Cardiac muscle cell (in vitro differentiated cells and primary cell): ENCODE measurements at regions not wholly inside any gene's neighbourhood (a gene's known extent, or its start where the extent isn't known, plus 50 kb on each side); places are given as distances from the start of the nearest gene placed in this dataset.

Experiments used
- DNase-seq, 2 donors: peaks; one replicate each; pipeline versions ENCODE4 v3.0.0 to v3.0.0-alpha.2; 2010 to 2017; ENCODE audit warnings: low read depth in 1 of 2, low spot score in 1 of 2
- H3K27ac ChIP-seq: fragments of 200-600 bp; sonication (generic); 2 replicates; pipeline ENCODE4 v1.5.1; 2016
- H3K27me3 ChIP-seq: fragments of 200-600 bp; sonication (generic); 2 replicates; pipeline ENCODE4 v1.6.0; 2016; ENCODE audit warnings: control low read depth
- H3K36me3 ChIP-seq: fragments of 200-600 bp; sonication (generic); 2 replicates; pipeline ENCODE4 v1.5.1; 2016; ENCODE audit warnings: control low read depth
- H3K4me1 ChIP-seq: fragments of 200-600 bp; sonication (generic); 2 replicates; pipeline ENCODE4 v1.8.1; 2017; ENCODE audit warnings: low read depth, mild to moderate bottlenecking, mixed run types
- H3K4me3 ChIP-seq: fragments of 200-600 bp; sonication (generic); 2 replicates; pipeline ENCODE4 v1.5.1; 2016; ENCODE audit warnings: mild to moderate bottlenecking
- H3K9me3 ChIP-seq: fragments of 200-600 bp; sonication (generic); 2 replicates; pipeline ENCODE4 v1.5.1; 2017; ENCODE audit warnings: low read depth, mild to moderate bottlenecking, control low read depth
- TF ChIP-seq, protein P1 (sequence below): IDR thresholded peaks from 2 replicates; pipeline ENCODE4 v1.5.1; 2012; ENCODE audit warnings: low read depth, mild to moderate bottlenecking, low read length

DNA sequence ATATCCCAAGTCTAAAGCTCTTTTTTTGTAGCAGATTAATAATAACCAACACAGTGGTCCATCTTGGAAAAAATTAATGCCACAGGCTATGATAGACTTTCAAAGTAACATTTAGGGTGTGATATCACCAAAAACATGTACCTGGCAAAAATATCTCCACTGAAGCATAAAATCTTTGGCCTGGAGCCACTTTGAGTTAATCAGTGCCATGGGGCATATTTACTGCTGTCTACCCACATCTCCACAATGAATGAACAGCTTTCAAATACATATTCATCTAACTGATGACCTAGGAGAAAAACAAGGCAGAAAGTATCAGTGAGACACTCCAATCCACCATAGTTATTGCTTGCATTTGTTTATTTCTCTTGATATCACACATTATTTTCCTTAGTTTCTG lies 296.0 kb upstream of the MDFIC2 start:
- no peaks in the 10 kb centered on the region for H3K27me3 ChIP-seq
- H3K36me3 ChIP-seq: no peaks in the 10 kb centered on the region
- TF ChIP-seq, protein P1, sequence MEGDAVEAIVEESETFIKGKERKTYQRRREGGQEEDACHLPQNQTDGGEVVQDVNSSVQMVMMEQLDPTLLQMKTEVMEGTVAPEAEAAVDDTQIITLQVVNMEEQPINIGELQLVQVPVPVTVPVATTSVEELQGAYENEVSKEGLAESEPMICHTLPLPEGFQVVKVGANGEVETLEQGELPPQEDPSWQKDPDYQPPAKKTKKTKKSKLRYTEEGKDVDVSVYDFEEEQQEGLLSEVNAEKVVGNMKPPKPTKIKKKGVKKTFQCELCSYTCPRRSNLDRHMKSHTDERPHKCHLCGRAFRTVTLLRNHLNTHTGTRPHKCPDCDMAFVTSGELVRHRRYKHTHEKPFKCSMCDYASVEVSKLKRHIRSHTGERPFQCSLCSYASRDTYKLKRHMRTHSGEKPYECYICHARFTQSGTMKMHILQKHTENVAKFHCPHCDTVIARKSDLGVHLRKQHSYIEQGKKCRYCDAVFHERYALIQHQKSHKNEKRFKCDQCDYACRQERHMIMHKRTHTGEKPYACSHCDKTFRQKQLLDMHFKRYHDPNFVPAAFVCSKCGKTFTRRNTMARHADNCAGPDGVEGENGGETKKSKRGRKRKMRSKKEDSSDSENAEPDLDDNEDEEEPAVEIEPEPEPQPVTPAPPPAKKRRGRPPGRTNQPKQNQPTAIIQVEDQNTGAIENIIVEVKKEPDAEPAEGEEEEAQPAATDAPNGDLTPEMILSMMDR: no peak
- H3K9me3 ChIP-seq: no peaks in the 10 kb centered on the region
- no peak for DNase-seq
- H3K4me1 ChIP-seq: no peaks in the 10 kb centered on the region
- no peak overlapping the region for H3K27ac ChIP-seq
- no peak overlapping the region for H3K4me3 ChIP-seq

DNA sequence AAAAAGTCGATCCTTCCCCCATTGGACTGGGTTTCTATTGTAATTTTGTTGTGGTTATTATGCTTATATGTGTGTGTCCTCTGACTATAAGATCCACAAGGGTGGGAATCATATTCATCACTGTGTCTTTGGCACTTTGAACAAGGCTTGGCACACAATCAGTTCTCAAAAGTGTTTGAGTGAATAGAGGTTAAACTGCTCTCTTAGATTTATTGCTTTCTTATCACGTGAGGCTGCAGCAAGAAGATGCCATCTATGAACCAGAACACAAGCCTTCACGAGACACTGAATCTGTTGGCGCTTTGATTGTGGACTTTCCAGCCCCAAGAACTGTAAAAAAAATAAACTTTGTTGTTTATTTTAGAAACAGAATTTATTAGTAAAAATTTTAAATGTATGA lies 295.0 kb upstream of the MDFIC2 start:
- Histone ChIP-seq H3K4me1 (no peaks in the 10 kb centered on the region), H3K9me3 (no peaks in the 10 kb centered on the region), H3K27ac (no peak overlapping the region), H3K4me3 (no peak overlapping the region), H3K27me3 (no peaks in the 10 kb centered on the region), H3K36me3 (no peaks in the 10 kb centered on the region)
- DNase-seq: no peak
- TF ChIP-seq, protein P1: no peak

DNA sequence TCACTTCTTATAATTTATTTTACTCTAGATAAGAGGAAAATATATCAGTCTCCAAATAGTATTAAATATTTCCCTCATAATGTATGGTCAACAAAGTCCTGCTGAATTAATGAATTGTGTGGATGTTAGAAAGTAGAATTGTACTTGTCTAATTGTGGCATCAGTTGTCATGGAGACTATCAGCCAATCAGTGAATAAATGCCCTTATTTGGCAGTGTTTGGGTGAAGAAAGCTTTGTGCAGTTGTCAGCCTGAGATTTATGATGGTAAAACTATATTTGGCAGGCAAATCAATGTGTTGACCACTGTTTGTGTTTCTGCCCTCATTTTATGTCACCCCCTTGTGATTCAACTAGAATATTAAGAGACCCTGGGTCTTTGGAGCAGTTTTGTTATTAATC lies 293.6 kb upstream of the MDFIC2 start:
- Histone ChIP-seq H3K4me1 (no peaks in the 10 kb centered on the region), H3K36me3 (no peaks in the 10 kb centered on the region), H3K27ac (no peak overlapping the region), H3K9me3 (no peaks in the 10 kb centered on the region), H3K27me3 (no peaks in the 10 kb centered on the region), H3K4me3 (no peak overlapping the region)
- TF ChIP-seq, protein P1: no peak
- no peak for DNase-seq

DNA sequence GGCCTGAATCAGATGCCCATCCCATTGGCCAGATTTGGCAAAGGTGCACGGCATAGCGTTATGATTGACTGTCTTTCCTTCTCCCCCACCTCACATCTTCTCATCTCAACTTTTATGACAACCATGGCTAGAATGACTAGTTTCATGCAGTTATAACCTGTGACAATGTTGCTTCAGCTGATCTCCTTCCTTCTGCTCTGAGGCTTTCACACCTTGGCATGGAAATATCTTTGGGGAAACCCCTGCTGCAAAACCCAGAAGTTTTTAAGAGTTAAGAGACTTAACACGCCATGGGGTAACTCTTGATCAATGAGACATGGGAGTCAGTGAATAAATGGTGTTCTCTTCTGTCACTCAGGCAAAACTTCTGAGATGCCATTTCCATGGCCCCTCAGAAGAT lies 290.7 kb upstream of the MDFIC2 start:
- no peak for DNase-seq
- no peaks in the 10 kb centered on the region for H3K9me3 ChIP-seq
- no peaks in the 10 kb centered on the region for H3K27me3 ChIP-seq
- no peak overlapping the region for H3K27ac ChIP-seq
- H3K4me1 ChIP-seq: no peaks in the 10 kb centered on the region
- no peak overlapping the region for H3K4me3 ChIP-seq
- TF ChIP-seq, protein P1: no peak
- H3K36me3 ChIP-seq: no peaks in the 10 kb centered on the region

DNA sequence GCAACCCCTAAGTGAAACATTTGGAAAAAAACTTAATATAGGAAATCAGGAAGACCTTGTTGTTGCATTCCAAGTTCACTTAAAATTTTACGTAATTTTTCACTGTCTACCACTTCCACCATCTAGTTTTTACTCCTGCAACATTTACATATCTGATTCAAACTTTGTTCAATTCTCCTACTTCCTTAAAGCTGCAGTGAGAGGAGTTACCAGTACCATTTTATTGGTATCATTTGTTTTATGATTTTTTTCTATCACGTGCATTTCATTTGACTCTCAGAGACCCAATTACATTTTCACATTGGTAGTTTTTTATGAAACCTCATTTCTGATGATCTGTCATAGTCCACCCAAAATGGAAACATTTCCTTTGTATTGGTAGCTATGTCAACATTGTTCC lies 284.9 kb upstream of the MDFIC2 start:
- no peaks in the 10 kb centered on the region for H3K36me3 ChIP-seq
- H3K4me3 ChIP-seq: no peak overlapping the region
- H3K9me3 ChIP-seq: no peaks in the 10 kb centered on the region
- TF ChIP-seq, protein P1: no peak
- H3K27me3 ChIP-seq: no peaks in the 10 kb centered on the region
- no peak for DNase-seq
- H3K4me1 ChIP-seq: no peaks in the 10 kb centered on the region
- H3K27ac ChIP-seq: no peak overlapping the region

DNA sequence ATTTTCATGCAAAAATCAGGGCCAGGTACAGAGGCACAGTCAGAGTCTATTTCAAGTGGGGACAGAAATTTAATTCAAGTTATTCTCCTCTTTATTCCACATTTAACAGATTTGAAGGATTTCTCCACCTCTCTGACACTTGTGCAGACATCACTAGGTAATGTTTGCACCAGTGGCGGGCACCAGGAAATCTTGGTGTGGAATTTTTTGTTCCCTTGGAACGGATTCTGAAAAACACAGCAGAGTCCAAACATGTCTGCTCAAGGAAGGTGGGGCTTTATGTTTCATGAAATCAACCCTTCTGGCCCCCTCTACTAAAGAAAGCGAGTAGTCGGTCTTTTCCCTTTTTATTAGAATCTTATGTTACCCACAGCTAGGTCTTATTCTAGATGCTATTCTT lies 271.2 kb upstream of the MDFIC2 start:
- Histone ChIP-seq H3K4me3 (no peak overlapping the region), H3K4me1 (no peaks in the 10 kb centered on the region), H3K36me3 (no peaks in the 10 kb centered on the region), H3K27ac (no peak overlapping the region), H3K27me3 (no peaks in the 10 kb centered on the region), H3K9me3 (no peaks in the 10 kb centered on the region)
- TF ChIP-seq, protein P1: no peak
- no peak for DNase-seq
